Smooth muscle cell (in vitro differentiated cells): ENCODE measurements at regions not wholly inside any gene's neighbourhood (a gene's known extent, or its start where the extent isn't known, plus 50 kb on each side); places are given as distances from the start of the nearest gene placed in this dataset.

Experiments
- DNase-seq: peaks from one replicate; lab custom pipeline; 2025; ENCODE audit not compliant: unreplicated experiment; lab: John Stamatoyannopoulos, UW
- H2AFZ ChIP-seq: fragments of 200-600 bp; sonication (generic); 2 replicates; pipeline ENCODE4 v1.6.0; 2016; ENCODE audit warnings: antibody characterized with exemption, low read depth, mild to moderate bottlenecking
- H3F3A ChIP-seq: fragments of 200-600 bp; sonication (generic); 2 replicates; pipeline ENCODE4 v1.6.0; 2017; ENCODE audit warnings: antibody characterized with exemption, low read depth
- H3K27ac ChIP-seq: fragments of 200-600 bp; sonication (generic); 2 replicates; pipeline ENCODE4 v1.5.1; 2016; ENCODE audit warnings: low read depth, mild to moderate bottlenecking
- H3K27me3 ChIP-seq: fragments of 200-600 bp; sonication (generic); 2 replicates; pipeline ENCODE4 v1.6.1; 2016; ENCODE audit warnings: low read depth, mild to moderate bottlenecking
- H3K36me3 ChIP-seq: fragments of 200-600 bp; sonication (generic); 2 replicates; pipeline ENCODE4 v1.5.1; 2016; ENCODE audit warnings: low read depth
- H3K4me1 ChIP-seq: fragments of 200-600 bp; sonication (generic); 2 replicates; pipeline ENCODE4 v1.5.1; 2016; ENCODE audit warnings: low read depth
- H3K4me2 ChIP-seq: fragments of 200-600 bp; sonication (generic); 2 replicates; pipeline ENCODE4 v1.6.0; 2016; ENCODE audit warnings: mild to moderate bottlenecking
- H3K4me3 ChIP-seq: fragments of 200-600 bp; sonication (generic); 2 replicates; pipeline ENCODE4 v1.5.1; 2016; ENCODE audit warnings: mild to moderate bottlenecking
- H3K79me2 ChIP-seq: fragments of 200-600 bp; sonication (generic); 2 replicates; pipeline ENCODE4 v1.6.0; 2016; ENCODE audit warnings: low read depth, mild to moderate bottlenecking
- H3K9ac ChIP-seq: fragments of 200-600 bp; sonication (generic); 2 replicates; pipeline ENCODE4 v1.6.0; 2016; ENCODE audit warnings: low read depth
- H3K9me3 ChIP-seq: fragments of 200-600 bp; sonication (generic); replicated peaks from 2 replicates; pipeline ENCODE4 v1.5.1; 2016; ENCODE audit warnings: low read depth
- H4K20me1 ChIP-seq: fragments of 200-600 bp; sonication (generic); 2 replicates; pipeline ENCODE4 v1.6.0; 2016; ENCODE audit warnings: low read depth
- CTCF ChIP-seq: fragments of 200-600 bp; sonication (generic); IDR thresholded peaks from 2 replicates; pipeline ENCODE4 v1.5.1; 2017; ENCODE audit warnings: borderline replicate concordance, mild to moderate bottlenecking, antibody characterized with exemption; ENCODE audit not compliant: insufficient read depth, poor library complexity, severe bottlenecking
- WGBS: methylation state at CpG from one replicate; pipeline ENCODE4 v1.1.7; 2016; ENCODE audit warnings: low lambda C conversion rate; 5-methylcytosine and 5-hydroxymethylcytosine counted together

GRCh38 chr6:163635315-163635714 is 220.8 kb downstream of the QKI start:
- H3F3A ChIP-seq: no peaks in the 10 kb centered on the region
- no peak overlapping the region for H2AFZ ChIP-seq
- WGBS: 95% methylated on average over 6 of the region's 6 CpGs
- H3K9ac ChIP-seq: no peak overlapping the region
- H3K27ac ChIP-seq: no peak overlapping the region
- no peak for DNase-seq
- H3K36me3 ChIP-seq: no peaks in the 10 kb centered on the region
- H3K4me2 ChIP-seq: no peak overlapping the region
- no peaks in the 10 kb centered on the region for H3K79me2 ChIP-seq
- H3K4me1 ChIP-seq: no peaks in the 10 kb centered on the region
- no peaks in the 10 kb centered on the region for H3K27me3 ChIP-seq
- no peaks in the 10 kb centered on the region for H4K20me1 ChIP-seq
- H3K9me3 ChIP-seq: no peaks in the 10 kb centered on the region
- no peak overlapping the region for H3K4me3 ChIP-seq
- TF ChIP-seq CTCF: no peak

GRCh38 chr6:163634211-163635171 is 220.0 kb downstream of the QKI start:
- H3K9me3 ChIP-seq: no peaks in the 10 kb centered on the region
- H3K4me3 ChIP-seq: no peak overlapping the region
- TF ChIP-seq CTCF: no peak
- H3K36me3 ChIP-seq: no peaks in the 10 kb centered on the region
- no peaks in the 10 kb centered on the region for H3F3A ChIP-seq
- no peaks in the 10 kb centered on the region for H3K79me2 ChIP-seq
- H2AFZ ChIP-seq: no peak overlapping the region
- no peak overlapping the region for H3K27ac ChIP-seq
- H3K27me3 ChIP-seq: no peaks in the 10 kb centered on the region
- H4K20me1 ChIP-seq: no peaks in the 10 kb centered on the region
- 57% methylated on average over 21 of the region's 21 CpGs for WGBS
- no peak overlapping the region for H3K9ac ChIP-seq
- no peaks in the 10 kb centered on the region for H3K4me1 ChIP-seq
- DNase-seq: no peak
- H3K4me2 ChIP-seq: no peak overlapping the region

GRCh38 chr6:163630991-163631390 is 216.5 kb downstream of the QKI start:
- Histone ChIP-seq H3F3A (no peaks in the 10 kb centered on the region), H3K27me3 (no peaks in the 10 kb centered on the region), H3K4me3 (no peak overlapping the region), H2AFZ (no peak overlapping the region), H4K20me1 (no peaks in the 10 kb centered on the region), H3K4me2 (no peak overlapping the region), H3K79me2 (no peaks in the 10 kb centered on the region), H3K9me3 (no peaks in the 10 kb centered on the region), H3K27ac (no peak overlapping the region), H3K36me3 (no peaks in the 10 kb centered on the region), H3K9ac (no peak overlapping the region), H3K4me1 (no peaks in the 10 kb centered on the region)
- TF ChIP-seq CTCF: no peak
- DNase-seq: no peak
- WGBS: 95% methylated on average over 17 of the region's 22 CpGs

GRCh38 chr6:163630572-163630971 is 216.1 kb downstream of the QKI start:
- Histone ChIP-seq H3K79me2 (no peaks in the 10 kb centered on the region), H2AFZ (no peak overlapping the region)
- WGBS: 98% methylated on average over 24 of the region's 34 CpGs

More at GRCh38 chr6:163630572-163630971, 216.1 kb downstream of the QKI start:
- DNase-seq: no peak
- Histone ChIP-seq H3K9me3 (no peaks in the 10 kb centered on the region), H3K9ac (no peak overlapping the region), H3K4me3 (no peak overlapping the region), H3K36me3 (no peaks in the 10 kb centered on the region), H3K27ac (no peak overlapping the region), H3K27me3 (no peaks in the 10 kb centered on the region), H3K4me1 (no peaks in the 10 kb centered on the region), H4K20me1 (no peaks in the 10 kb centered on the region), H3F3A (no peaks in the 10 kb centered on the region), H3K4me2 (no peak overlapping the region)
- TF ChIP-seq CTCF: no peak
